GM06990 (cell line): ENCODE measurements at regions not wholly inside any gene's neighbourhood (a gene's known extent, or its start where the extent isn't known, plus 50 kb on each side); places are given as distances from the start of the nearest gene placed in this dataset.

Experiments
- DNase-seq: peaks from one replicate; pipeline ENCODE4 v3.0.0-alpha.2; 2011; ENCODE audit not compliant: insufficient read length; ENCODE audit errors: extremely low read depth
- H3K27me3 ChIP-seq: replicated peaks from 2 replicates; pipeline ENCODE4 v1.6.0; 2011; ENCODE audit warnings: low read length; ENCODE audit not compliant: control insufficient read depth, insufficient read depth
- H3K36me3 ChIP-seq: 2 replicates; pipeline ENCODE4 v1.5.1; 2011; ENCODE audit warnings: low read length; ENCODE audit not compliant: control insufficient read depth, insufficient read depth
- H3K4me3 ChIP-seq: replicated peaks from 2 replicates; pipeline ENCODE4 v1.5.1; 2011; ENCODE audit warnings: low read depth, mild to moderate bottlenecking, control low read depth, low read length
- TF ChIP-seq, protein P1 (sequence below): IDR thresholded peaks from 2 replicates; pipeline ENCODE4 v1.5.1; 2011; ENCODE audit warnings: low read length, control low read depth, mild to moderate bottlenecking, inconsistent platforms; ENCODE audit not compliant: insufficient read depth, poor library complexity, severe bottlenecking

GRCh38 chr6:132153221-132153898 is 202.2 kb upstream of the CCN2 start:
- Histone ChIP-seq H3K27me3 (no peaks in the 10 kb centered on the region), H3K36me3 (no peaks in the 10 kb centered on the region), H3K4me3 (no peak overlapping the region)
- TF ChIP-seq, protein P1, sequence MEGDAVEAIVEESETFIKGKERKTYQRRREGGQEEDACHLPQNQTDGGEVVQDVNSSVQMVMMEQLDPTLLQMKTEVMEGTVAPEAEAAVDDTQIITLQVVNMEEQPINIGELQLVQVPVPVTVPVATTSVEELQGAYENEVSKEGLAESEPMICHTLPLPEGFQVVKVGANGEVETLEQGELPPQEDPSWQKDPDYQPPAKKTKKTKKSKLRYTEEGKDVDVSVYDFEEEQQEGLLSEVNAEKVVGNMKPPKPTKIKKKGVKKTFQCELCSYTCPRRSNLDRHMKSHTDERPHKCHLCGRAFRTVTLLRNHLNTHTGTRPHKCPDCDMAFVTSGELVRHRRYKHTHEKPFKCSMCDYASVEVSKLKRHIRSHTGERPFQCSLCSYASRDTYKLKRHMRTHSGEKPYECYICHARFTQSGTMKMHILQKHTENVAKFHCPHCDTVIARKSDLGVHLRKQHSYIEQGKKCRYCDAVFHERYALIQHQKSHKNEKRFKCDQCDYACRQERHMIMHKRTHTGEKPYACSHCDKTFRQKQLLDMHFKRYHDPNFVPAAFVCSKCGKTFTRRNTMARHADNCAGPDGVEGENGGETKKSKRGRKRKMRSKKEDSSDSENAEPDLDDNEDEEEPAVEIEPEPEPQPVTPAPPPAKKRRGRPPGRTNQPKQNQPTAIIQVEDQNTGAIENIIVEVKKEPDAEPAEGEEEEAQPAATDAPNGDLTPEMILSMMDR: no peak
- no peak for DNase-seq

DNA sequence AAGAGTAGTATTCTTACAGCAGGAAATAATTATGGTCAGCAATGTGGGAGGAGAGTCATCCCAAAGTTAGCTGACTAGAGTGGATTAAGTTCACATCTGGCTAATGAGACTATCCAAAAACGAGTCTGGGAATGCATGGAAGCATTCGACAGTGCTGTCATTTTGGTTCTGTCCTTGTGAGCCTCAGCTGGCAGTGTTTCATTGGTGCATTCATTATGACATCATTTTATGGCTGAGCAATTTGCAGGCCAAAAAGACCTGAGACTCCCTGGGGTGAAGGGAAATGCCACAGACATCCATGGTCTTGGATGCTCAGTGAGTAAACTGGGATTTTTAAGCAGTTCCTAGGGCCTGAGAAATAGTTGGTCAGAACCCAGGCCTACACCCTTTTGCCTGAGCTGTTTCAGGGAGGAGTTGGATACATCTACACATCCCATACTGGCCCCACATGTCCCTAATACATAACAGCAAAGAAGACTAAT is 196.4 kb upstream of the CCN2 start:
- no peaks in the 10 kb centered on the region for H3K27me3 ChIP-seq
- TF ChIP-seq, protein P1: no peak
- no peaks in the 10 kb centered on the region for H3K36me3 ChIP-seq
- no peak for DNase-seq
- H3K4me3 ChIP-seq: no peak overlapping the region

DNA sequence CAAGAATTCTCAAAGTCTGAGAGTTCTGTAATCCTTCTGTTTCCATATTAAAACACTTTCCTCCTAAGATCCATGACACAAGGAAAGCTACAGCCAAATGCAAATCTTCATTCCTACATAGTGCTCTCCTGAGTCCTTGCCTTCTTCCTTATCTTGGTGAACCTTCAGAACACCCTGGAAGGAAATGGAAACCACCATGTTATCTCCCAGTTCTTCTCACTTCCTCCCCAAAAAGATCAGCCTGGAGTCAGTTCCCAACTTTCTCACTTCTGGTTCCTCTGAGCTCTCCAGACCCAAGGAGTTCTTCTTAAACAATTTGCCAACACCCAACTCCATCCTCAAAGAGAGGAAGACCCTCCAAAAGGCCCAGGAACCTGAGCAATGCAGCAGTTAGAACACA is 193.3 kb upstream of the CCN2 start:
- no peak overlapping the region for H3K4me3 ChIP-seq
- no peak for DNase-seq

GRCh38 chr6:132143258-132143657 is 192.1 kb upstream of the CCN2 start:
- H3K36me3 ChIP-seq: no peaks in the 10 kb centered on the region
- TF ChIP-seq, protein P1: no peak
- H3K27me3 ChIP-seq: no peaks in the 10 kb centered on the region
- H3K4me3 ChIP-seq: no peak overlapping the region
- DNase-seq: no peak

More for the DNA sequence above, 193.3 kb upstream of the CCN2 start:
- Histone ChIP-seq H3K27me3 (no peaks in the 10 kb centered on the region), H3K36me3 (no peaks in the 10 kb centered on the region)
- TF ChIP-seq, protein P1: no peak

DNA sequence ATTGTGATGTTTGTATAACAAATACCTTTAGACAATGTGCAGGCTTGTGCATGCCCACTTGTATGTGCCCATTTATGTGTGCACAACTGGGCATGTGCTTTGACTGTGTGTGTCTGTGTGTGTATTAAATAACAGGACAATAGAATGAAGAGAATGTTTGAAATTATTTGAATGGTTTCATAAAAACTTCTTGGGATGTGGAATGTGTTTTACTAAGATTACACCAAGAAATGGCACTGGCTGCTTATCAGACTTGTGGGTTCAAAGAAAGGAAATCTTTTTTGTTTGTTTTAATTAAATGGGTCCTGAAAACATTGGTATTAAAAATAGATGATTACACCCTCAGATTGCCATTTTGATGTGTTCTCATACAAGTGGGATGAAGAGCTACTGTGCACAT is 191.6 kb upstream of the CCN2 start:
- H3K27me3 ChIP-seq: no peaks in the 10 kb centered on the region
- no peaks in the 10 kb centered on the region for H3K36me3 ChIP-seq
- no peak for DNase-seq
- TF ChIP-seq, protein P1: no peak
- H3K4me3 ChIP-seq: no peak overlapping the region
